ENCODE measurements at regions not wholly inside any gene's neighbourhood (a gene's known extent, or its start where the extent isn't known, plus 50 kb on each side); places are given as distances from the start of the nearest gene placed in this dataset.
"Not testable (repeated sequence)": the region's sequence is repeated elsewhere in the genome, so short reads cannot be mapped to it uniquely, and the experiment has no call there.

DNA sequence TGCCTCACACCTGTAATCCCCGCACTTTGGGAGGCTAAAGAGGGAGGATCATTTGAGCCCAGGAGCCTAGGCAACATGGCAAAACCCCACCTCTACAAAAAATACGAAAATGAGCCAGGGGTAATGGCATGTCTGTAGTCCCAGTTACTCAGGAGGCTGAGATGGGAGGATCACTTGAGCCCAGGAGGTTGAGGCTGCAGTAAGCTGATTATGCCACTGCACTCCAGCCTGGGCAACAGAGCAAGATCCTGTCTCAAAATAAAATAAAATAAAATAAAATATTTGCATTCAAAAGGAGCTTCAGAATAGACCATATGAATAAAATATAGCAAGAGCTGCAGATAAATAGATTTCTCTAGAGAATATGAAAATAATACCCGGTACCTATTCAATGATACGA, 71.5 kb upstream of the ATF7IP2 start:
- DNase-seq (ENCODE audit: low read depth): no peak

DNA sequence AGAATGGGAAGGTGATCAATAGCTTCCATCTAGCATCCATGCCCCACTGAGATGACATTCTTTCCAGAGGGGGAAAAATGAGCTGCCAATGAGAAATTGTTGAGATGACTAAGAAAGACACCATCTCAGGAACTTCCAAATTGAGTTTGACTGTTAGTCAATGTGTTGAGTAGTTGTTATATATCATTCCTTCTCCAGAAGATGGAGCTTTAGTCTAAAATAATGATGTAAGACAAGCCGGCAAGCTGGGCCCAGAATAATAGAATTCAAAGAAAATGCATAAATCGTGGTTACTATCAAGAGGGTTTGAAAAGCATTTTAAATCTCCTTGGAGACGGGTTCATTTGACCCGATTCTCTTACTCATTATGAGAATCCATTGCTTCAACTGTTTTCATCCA, 71.0 kb upstream of the ATF7IP2 start:
- DNase-seq (ENCODE audit: low read depth): no peak

DNA sequence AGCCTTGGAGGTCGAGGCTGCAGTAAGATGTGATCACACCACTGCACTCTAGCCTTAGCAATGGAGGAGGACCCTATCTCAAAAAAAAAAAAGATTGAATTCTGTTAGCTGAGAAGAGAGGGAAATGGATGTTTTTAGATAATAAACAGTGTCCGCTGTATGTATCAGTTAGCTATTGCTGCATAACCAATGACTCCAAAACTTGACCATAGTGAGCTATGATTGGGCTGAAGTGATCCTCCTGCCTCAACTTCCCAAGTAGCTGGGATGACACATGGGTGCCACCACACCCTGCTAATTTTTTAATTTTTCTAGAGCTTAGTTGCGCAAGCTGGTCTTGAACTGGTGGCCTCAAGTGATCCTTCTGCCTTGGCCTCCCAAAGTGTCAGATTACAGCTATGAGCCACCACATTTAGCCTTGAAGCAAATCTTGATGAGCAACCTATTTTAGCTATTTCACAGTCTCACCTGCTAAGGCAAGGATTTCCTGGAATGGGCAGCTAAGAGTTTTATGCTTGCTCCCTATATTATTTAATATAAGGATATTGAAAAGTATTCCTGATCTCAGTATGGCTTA, 68.3 kb upstream of the ATF7IP2 start:
- DNase-seq (ENCODE audit: low read depth): no peak

DNA sequence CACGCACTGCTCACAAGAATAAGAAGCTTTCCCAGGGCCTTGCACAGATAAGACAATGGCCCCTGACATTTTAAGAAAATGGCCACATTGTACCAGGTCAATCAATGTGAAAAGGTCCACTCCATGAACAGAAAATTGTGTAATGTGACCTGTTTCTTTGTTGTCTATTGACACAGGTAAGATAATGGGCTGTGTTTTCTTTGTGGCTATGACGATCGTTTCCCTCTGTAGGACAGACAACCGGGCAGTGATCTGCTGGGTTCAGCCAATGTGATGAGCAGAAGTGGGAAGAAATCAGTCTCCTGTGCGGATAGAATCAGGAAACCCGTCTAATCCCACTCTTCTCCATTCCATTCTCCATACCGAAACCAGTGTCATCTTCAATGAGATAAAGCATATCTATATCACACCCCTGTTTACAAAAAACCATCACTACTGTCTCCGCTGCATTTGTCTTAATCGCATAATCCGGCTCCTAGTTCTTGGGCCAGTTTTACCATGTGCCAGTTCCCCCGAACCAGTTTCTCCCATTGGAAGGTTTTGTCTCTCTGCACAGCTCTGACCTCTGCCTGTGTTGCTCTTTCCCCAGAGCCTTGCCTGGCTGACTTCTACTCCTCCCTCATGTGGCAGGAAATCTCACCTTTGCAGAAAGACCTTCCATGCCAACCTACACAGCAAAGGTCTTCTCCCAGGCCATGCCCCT, 66.9 kb upstream of the ATF7IP2 start:
- DNase-seq (ENCODE audit: low read depth): no peak

DNA sequence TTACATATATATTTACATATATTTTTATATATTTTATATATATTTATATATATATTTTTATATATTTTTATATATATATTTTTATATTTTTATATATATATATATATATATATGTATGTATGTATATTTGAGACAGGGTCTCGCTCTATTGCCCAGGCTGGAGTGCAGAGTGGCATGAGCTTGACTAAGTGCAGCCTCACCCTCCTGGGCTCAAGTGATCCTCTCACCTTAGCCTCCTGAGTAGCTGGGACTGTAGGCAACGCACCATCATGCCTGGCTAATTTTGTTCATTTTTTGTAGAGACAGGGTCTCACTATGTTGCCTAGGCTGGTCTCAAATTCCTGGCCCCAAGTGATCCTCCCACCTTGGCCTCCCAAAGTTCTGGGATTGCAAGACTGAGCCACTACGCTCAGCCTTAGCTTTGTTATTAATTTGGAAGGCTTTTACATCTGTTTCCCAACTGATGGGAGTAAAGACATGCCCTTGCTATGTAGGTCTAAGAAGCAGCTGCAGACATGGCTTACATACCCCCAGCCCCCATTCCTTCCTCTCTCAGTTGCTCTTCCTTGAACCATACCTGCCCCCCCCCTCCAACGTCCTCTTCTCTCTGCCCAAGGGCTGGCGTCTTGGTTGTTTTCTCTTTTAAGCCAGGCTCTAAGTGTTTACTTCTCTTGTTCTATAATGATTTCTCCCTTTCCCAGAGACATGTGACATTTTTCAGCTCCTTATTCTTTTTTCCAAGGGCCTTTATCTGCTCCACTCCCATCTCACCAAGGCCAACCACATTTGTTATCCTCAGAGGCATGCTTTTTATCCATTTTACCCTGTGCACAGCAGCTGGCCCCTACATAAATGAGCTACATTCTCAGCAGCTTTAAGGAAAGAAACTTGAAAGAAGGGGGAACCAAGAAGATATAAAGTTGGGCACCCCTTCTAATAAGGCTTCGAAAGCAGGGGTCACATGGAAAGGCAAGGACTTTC, 64.2 kb upstream of the ATF7IP2 start:
- no peak for DNase-seq (ENCODE audit: low read depth)

DNA sequence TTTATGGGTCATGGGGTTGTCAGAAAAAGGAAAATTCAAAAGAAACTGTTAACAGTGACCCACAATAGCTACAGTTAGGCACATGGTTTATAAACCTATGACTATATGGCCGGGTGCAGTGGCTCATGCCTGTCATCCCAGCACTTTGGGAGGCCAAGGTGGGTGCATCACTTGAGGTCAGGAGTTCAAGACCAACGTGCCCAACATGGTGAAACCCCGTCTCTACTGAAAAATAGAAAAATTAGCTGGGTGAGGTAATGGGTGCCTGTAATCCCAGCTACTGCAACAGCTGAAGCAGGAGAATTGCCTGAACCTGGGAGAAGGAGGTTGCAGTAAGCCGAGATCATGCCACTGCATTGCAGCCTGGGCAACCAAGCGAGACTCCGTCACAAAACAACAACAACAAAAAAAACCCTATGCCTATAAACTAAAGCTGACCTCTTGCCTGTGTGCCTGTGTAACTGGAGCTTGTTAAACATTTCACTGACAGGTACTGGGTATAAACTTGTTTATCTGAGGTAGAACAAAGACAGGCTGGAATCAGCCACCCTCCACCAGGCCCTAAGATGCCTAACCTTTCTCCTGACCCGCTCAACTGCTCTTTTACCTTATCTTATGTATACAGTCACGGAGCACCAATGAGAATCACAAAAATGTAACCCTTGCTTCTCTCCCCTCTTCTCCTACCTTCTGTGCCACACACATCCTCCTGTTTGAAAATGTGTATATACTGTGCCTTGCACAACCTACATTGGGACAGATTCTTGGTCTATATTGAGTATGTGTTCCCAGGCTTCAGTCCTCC, 62.9 kb upstream of the ATF7IP2 start:
- DNase-seq (ENCODE audit: low read depth): no peak

DNA sequence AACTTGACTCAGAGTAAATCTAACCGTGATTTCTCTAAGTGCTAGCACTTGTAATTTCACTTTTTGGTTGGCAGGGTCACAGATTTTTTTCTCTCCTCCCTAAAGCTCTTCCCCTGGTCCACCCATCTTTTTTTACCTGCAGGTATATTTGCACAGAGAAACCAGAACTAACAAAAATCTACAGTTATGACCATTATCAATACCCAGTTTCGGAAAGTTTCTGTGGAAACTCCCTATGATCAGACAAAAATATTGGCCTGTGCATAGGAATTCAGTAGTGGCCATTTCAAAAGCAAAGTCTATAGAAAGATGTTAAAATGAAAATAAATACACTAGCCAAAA, 62.4 kb upstream of the ATF7IP2 start:
- DNase-seq (ENCODE audit: low read depth): no peak

DNA sequence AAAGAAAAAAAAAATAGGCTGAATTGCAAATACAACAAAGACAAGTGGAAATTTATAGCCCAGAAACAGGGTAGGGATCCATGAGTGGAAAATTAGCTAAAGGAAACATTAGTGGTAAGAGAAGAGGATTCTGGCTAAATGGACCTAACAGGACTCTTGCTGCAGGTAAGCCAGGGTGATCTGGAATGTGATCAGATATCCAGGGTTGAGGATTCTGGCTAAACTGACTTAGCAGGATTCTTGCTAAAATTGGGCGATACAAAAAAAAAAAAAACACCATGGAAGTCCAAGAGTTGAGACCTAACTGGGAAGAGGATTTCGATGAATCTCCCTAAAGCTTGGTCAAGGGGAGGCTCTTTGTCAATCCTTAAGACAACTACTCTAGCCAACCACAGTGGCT, 61.7 kb upstream of the ATF7IP2 start:
- DNase-seq (ENCODE audit: low read depth): no peak

DNA sequence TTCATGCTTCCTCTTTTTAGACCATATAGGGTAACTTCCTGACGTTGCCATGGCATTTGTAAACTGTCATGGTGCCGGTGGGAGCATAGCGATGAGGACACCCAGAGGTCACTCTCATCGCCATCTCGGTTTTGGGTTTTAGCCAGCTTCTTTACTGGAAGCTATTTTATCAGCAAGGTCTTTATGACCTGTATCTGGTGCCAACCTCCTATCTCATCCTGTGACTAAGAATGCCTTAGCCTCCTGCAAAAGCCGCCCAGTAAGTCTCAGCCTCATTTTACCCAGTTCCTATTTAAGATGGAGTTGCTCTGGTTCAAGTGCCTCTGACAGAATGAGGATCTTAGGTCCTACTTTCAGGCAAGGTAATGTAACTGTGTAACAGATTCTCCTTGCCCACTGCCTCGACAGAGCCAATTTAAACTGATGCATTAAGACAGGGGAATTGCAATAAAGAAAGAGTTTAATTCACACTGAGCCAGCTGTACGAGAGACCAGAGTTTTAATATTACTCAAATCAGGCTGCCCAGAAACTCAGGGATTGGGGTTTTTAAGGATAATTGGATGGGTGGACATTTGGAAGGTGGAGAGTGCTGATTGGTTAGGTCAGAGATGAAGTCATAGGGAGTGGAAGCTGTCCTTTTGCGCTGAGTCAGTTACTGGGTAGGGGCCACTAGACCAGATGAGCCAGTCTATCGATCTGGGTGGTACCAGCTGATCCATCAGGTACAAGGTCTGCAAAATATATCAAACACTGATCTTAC, 59.9 kb upstream of the ATF7IP2 start:
- no peak for DNase-seq (ENCODE audit: low read depth)

DNA sequence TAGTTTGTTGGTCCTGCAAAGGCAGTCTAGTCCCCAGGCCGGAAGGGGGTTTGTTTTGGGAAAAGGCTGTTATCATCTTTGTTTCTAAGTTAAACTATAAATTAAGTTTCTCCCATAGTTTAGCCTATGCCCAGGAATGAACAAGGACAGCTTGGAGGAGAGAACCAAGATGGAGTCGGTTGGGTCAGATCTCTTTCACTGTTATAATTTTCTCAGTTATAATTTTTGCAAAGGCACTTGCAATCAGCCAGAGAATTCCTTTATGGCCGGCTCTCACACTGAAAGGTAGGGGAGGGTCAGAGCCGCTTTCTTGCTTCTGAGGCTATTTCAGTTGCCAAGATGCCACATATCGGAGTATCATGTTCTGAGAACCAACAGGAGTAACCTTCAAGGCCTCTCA, 59.2 kb upstream of the ATF7IP2 start:
- DNase-seq (ENCODE audit: low read depth): no peak

DNA sequence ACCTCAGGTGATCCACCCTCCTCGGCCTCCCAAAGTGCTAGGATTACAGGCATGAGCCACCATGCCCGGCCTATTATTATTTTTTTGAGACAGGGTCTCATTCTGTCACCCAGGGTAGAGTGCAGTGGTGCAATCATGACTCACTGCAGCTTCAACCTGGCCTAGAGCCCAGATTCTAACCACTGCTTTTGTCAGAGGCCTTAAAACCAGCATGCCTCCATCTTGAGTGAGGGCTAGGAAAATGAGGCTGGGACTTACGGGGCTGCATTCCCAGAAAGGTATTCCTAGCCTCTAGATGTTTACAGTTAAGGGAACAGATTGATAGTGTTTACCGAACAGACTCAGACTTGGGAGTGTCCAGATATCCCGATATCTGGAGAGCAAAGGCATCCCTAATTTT, 57.6 kb upstream of the ATF7IP2 start:
- not testable (repeated sequence) for DNase-seq (ENCODE audit: low read depth)

DNA sequence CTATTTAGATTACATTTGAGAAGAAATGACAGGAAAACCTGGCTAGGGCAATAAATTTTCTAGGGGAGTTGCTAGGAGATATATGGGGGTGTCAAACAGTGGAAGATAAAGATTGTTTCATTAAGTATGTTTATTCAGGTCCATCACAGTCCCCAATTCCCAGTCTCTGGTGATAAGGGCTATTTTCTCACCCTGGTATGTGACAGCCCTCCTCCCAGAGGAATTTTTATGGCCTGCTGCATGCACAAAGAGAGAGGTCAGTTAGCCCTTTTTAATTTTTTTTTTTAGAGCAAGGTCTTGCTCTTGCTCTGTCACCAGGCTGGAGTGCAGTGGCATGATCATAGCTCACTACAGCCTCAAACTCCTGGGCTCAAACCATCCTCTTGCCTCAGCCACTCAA, 53.6 kb upstream of the ATF7IP2 start:
- no peak for DNase-seq (ENCODE audit: low read depth)

DNA sequence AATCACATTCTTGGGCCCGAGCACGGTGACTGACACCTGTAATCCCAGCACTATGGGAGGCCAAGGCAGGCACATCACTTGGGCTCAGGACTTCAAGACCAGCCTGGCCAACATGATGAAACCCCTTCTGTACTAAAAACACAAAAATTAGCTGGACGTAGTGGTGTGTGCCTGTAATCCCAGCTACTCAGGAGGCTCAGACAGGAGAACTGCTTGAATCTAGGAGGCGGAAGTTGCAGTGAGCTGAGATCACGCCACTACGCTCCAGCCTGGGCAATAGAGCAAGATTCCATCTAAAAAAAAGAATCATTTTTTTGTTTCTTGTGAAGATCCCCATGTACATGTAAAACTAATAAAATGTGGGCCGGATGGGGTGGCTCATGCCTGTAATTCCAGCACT, 53.1 kb upstream of the ATF7IP2 start:
- no peak for DNase-seq (ENCODE audit: low read depth)

DNA sequence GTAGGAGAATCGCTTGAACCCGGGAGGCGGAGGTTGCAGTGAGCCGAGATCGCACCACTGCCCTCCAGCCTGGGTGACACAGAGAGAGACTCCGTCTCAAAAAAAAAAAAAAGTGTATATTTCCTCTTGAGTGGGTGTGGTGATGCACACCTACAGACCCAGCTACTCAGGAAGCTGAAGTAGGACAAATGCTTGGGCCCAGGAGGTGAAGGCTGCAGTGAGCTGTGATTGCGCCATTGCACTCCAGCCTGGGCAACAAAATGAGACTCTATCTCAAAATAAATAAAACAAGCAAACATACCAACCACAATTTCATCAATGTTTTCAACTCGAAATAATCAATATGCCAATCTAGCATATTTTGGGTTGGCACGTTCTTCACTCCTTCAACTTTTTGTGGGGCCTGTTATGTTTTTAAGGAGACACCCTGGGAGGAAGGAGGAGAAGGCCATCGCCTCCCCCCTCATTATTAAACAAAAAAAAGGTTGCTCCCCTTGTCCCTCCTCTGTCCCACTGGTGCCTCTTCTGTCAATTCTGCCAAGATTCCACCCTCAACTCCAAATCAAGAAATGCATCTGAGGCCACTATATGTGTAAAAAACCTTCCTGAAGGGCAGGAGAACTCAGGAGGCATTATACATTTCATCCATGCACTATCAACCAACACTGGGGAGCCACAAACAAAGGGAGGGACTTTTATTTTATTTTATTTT, 52.4 kb upstream of the ATF7IP2 start:
- no peak for DNase-seq (ENCODE audit: low read depth)

DNA sequence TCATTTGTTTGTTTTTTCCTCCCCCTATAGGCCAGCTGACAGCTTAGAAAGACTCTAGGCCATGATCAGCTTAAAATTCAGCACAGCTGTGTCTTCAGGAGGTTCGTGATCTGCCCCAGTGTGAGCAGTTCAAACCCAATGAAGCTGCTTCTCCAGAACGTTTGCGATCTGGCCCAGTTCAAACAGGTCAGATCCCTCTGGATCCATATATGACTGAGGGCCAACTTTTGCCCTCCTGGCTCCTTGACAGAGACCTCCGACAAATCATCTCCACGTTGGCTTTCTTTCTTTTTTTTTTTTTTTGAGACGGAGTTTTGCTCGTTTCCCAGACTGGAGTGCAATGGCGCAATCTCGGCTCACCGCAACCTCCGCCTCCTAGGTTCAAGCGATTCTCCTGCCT, 50.2 kb upstream of the ATF7IP2 start:
- no peak for DNase-seq (ENCODE audit: low read depth)
